Skeletal muscle tissue (tissue), 3 donors: ENCODE measurements at regions not wholly inside any gene's neighbourhood (a gene's known extent, or its start where the extent isn't known, plus 50 kb on each side); places are given as distances from the start of the nearest gene placed in this dataset.

Experiments used
- H3K27ac ChIP-seq: one replicate; pipeline ENCODE4 v1.7.0; 2013; ENCODE audit warnings: mild to moderate bottlenecking, low read depth, low read length, inconsistent platforms
- H3K27me3 ChIP-seq, 3 donors: one replicate each; pipeline ENCODE4 v1.7.0; 2013; ENCODE audit warnings: low read length in 3 of 3; ENCODE audit not compliant: control insufficient read depth in 3 of 3, insufficient read depth in 3 of 3
- H3K36me3 ChIP-seq, 3 donors: one replicate each; pipeline ENCODE4 v1.7.0; 2013; ENCODE audit warnings: low read length in 3 of 3; ENCODE audit not compliant: control insufficient read depth in 3 of 3, insufficient read depth in 3 of 3
- H3K4me1 ChIP-seq, 3 donors: one replicate each; pipeline ENCODE4 v1.7.0; 2013; ENCODE audit warnings: low read length in 3 of 3, mild to moderate bottlenecking in 3 of 3; ENCODE audit not compliant: control insufficient read depth in 3 of 3, insufficient read depth in 3 of 3
- H3K4me3 ChIP-seq, 3 donors: one replicate each; pipeline ENCODE4 v1.7.0; 2013; ENCODE audit warnings: low read length in 3 of 3
- H3K9ac ChIP-seq, 3 donors: one replicate each; pipeline ENCODE4 v1.7.0; 2013; ENCODE audit warnings: low read length in 3 of 3, mild to moderate bottlenecking in 3 of 3, moderate library complexity in 2 of 3, low read depth in 1 of 3
- H3K9me3 ChIP-seq, 3 donors: one replicate each; pipeline ENCODE4 v1.7.0; 2013; ENCODE audit warnings: low read length in 3 of 3; ENCODE audit not compliant: control insufficient read depth in 3 of 3
- donor health status: Osteomylitis.

- Histone ChIP-seq H3K4me3 (no peak overlapping the region), H3K36me3 (no peaks in the 10 kb centered on the region), H3K27me3 (no peaks in the 10 kb centered on the region), H3K4me1 (no peaks in the 10 kb centered on the region), H3K27ac (no peak overlapping the region), H3K9me3 (no peaks in the 10 kb centered on the region), H3K9ac (no peak overlapping the region)
These were observed 338.0 kb downstream of the EFNB2 start for GRCh38 chr13:106197496-106197895.

GRCh38 chr13:106187501-106188095 is 347.9 kb downstream of the EFNB2 start:
- no peak overlapping the region for H3K4me3 ChIP-seq
- no peak overlapping the region for H3K9ac ChIP-seq
- no peaks in the 10 kb centered on the region for H3K27me3 ChIP-seq
- H3K9me3 ChIP-seq, result peaks cover 0 to 3% (median 0%) of the 10 kb centered on the region in 3 donors
- no peak overlapping the region for H3K27ac ChIP-seq
- H3K4me1 ChIP-seq, result no peaks in the 10 kb centered on the region
- H3K36me3 ChIP-seq, result no peaks in the 10 kb centered on the region

DNA sequence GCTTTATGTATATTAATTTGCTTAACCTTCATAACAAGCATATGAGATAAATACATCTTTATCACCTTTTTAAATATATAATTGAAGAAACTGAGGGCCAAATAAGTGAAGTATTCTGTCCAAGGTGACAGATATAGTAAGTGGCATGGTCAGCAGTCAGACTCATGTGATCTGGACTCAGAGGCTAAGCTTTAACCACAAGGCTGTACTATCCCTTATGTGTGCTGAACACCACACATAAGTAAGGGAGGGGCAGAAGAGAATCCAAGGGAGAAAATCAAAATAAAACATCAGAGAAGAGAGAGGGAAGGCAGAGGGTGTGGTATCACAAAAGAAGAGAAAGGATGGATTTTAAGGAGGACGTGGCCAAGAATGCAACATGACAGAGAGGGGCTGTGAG is 348.4 kb downstream of the EFNB2 start:
- H3K4me1 ChIP-seq, result no peaks in the 10 kb centered on the region
- H3K9ac ChIP-seq, result no peak overlapping the region
- no peaks in the 10 kb centered on the region for H3K27me3 ChIP-seq
- no peak overlapping the region for H3K4me3 ChIP-seq
- no peaks in the 10 kb centered on the region for H3K36me3 ChIP-seq
- peaks cover 0 to 3% (median 0%) of the 10 kb centered on the region in 3 donors for H3K9me3 ChIP-seq
- no peak overlapping the region for H3K27ac ChIP-seq

DNA sequence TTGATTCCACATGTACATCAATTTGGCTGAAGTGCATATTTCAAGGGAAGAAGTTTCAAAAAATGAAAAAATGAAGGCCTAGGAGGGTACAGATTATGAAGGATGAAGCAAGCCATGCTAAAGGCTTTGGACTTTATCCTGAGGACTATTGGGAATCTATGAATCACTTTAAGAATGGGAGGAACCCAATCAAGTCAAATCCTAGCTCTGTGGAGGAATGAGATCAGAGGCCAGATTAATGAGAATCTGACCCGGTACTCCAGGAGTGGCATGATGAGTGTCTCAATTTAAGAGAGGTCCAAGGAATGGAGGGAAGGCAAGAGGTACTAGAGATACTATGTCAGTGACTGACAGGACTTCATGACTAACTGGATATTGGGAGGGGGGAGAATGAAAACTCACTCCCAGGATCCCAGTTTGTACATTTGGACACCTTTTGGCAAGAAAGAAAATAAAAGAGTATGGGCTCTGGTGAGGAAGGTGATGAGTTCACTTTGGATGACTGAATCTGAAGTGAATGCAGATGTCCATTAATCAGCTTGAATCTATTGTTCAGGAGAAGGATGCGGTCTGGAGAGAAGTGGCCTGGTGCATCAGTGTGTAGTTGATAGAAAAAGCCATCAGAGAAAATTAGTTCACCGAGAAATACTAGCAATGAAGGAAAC is 349.0 kb downstream of the EFNB2 start:
- no peak overlapping the region for H3K9ac ChIP-seq
- no peak overlapping the region for H3K27ac ChIP-seq
- no peaks in the 10 kb centered on the region for H3K4me1 ChIP-seq
- no peaks in the 10 kb centered on the region for H3K27me3 ChIP-seq
- no peak overlapping the region for H3K4me3 ChIP-seq
- no peaks in the 10 kb centered on the region for H3K36me3 ChIP-seq
- peaks cover 0 to 3% (median 0%) of the 10 kb centered on the region in 3 donors for H3K9me3 ChIP-seq

DNA sequence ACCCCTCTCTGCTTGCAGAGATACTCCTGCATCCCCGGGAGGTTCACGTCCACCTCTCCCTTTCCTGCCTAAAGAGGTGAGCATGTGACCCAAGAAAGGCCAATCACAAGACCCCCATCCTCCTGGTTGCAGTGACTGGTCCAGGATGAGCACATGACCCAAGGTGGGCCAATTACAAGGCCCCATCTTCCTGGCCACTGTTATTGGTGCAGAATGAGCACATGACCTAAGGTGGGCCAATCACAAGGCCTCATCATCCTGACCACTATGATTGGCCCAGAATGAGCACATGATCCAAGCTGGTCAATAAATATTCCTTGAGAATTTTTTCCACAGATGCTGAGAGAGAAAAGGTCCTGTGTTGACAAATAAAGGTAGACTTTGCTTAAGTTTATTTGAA is 350.7 kb downstream of the EFNB2 start:
- H3K9me3 ChIP-seq, result peaks cover 0 to 3% (median 0%) of the 10 kb centered on the region in 3 donors
- H3K9ac ChIP-seq, result no peak overlapping the region
- H3K27me3 ChIP-seq, result no peaks in the 10 kb centered on the region
- H3K27ac ChIP-seq, result no peak overlapping the region
- H3K4me1 ChIP-seq, result no peaks in the 10 kb centered on the region
- no peaks in the 10 kb centered on the region for H3K36me3 ChIP-seq
- no peak overlapping the region for H3K4me3 ChIP-seq

GRCh38 chr13:106183410-106184065 is 351.9 kb downstream of the EFNB2 start:
- H3K4me3 ChIP-seq, result no peak overlapping the region
- no peaks in the 10 kb centered on the region for H3K36me3 ChIP-seq
- H3K4me1 ChIP-seq, result no peaks in the 10 kb centered on the region
- H3K27me3 ChIP-seq, result no peaks in the 10 kb centered on the region
- no peak overlapping the region for H3K27ac ChIP-seq
- H3K9me3 ChIP-seq, result peaks cover 0 to 3% (median 0%) of the 10 kb centered on the region in 3 donors
- no peak overlapping the region for H3K9ac ChIP-seq

DNA sequence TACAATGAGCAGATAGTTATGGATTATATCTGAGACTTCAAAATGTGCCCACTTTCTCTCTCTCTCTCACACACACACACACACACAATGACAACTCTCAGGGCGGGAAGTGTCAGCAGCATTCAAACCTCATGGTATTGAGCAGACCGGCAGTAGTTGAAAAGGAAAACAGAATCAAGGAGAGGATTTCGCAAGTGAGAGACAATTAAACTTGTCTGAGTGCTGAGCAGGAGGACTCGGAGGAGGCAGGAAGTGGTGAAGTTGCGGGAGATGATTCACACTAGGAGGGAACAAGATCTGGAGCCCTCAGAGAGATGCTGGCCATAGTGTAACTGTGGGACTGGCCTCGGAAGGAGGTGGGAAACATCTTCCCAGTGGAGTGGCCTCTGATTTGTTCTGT is 353.1 kb downstream of the EFNB2 start:
- H3K9ac ChIP-seq, result no peak overlapping the region
- H3K9me3 ChIP-seq, result peaks cover 0 to 2% (median 0%) of the 10 kb centered on the region in 3 donors
- no peaks in the 10 kb centered on the region for H3K36me3 ChIP-seq
- no peaks in the 10 kb centered on the region for H3K27me3 ChIP-seq
- no peak overlapping the region for H3K27ac ChIP-seq
- no peaks in the 10 kb centered on the region for H3K4me1 ChIP-seq
- no peak overlapping the region for H3K4me3 ChIP-seq

GRCh38 chr13:106178816-106179215 is 356.6 kb downstream of the EFNB2 start:
- H3K9me3 ChIP-seq, result no peaks in the 10 kb centered on the region
- H3K27me3 ChIP-seq, result no peaks in the 10 kb centered on the region
- no peak overlapping the region for H3K9ac ChIP-seq
- no peaks in the 10 kb centered on the region for H3K4me1 ChIP-seq
- H3K36me3 ChIP-seq, result no peaks in the 10 kb centered on the region
- H3K27ac ChIP-seq, result no peak overlapping the region
- no peak overlapping the region for H3K4me3 ChIP-seq

- Histone ChIP-seq H3K27me3 (no peaks in the 10 kb centered on the region), H3K36me3 (no peaks in the 10 kb centered on the region), H3K4me3 (no peak overlapping the region), H3K4me1 (no peaks in the 10 kb centered on the region), H3K9ac (no peak overlapping the region), H3K27ac (no peak overlapping the region), H3K9me3 (no peaks in the 10 kb centered on the region)
These were observed 358.3 kb downstream of the EFNB2 start for GRCh38 chr13:106177146-106177545.

- Histone ChIP-seq H3K36me3 (no peaks in the 10 kb centered on the region), H3K27me3 (no peaks in the 10 kb centered on the region), H3K9me3 (no peaks in the 10 kb centered on the region), H3K4me1 (no peaks in the 10 kb centered on the region), H3K27ac (no peak overlapping the region), H3K4me3 (no peak overlapping the region), H3K9ac (no peak overlapping the region)
These were observed 359.3 kb downstream of the EFNB2 start for GRCh38 chr13:106176117-106176516.
